ENCODE measurements at regions not wholly inside any gene's neighbourhood (a gene's known extent, or its start where the extent isn't known, plus 50 kb on each side); places are given as distances from the start of the nearest gene placed in this dataset.

DNA sequence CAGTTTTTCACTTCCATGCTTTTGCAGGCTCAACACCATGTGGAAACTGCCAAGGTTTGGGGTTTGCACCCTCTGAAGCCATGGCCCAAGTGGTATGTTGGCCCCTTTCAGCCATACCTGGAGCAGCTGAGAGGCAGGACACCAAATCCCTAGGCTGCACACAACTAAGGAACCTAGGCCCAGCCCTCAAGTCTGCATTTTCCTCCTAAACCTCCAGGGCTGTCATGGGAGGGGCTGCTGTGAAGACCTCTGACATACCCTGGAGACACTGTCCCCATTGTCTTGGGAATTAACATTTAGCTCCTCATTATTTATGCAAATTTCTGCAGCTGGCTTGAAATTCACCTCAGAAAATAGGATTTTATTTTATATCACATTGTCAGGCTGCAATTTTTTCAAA is 856.1 kb downstream of the TECRL start:
- Histone ChIP-seq H3K36me3 (replicated peaks in 1 of 2; ENCODE audit: control insufficient read depth in 1 of 2, insufficient read depth in 2 of 2, low read length in 2 of 2) (no peaks in the 10 kb centered on the region), H3K27me3 (ENCODE audit: control insufficient read depth in 1 of 2, insufficient read depth in 2 of 2, low read length in 2 of 2) (no peaks in the 10 kb centered on the region), H2AFZ (ENCODE audit: low read length) (no peak overlapping the region), H4K20me1 (ENCODE audit: insufficient read depth, low read length) (no peaks in the 10 kb centered on the region), H3K4me3 (replicated peaks in 1 of 3; ENCODE audit: insufficient read depth in 1 of 3, low read depth in 2 of 3, low read length in 3 of 3) (no peak overlapping the region), H3K4me2 (ENCODE audit: low read depth, low read length) (no peak overlapping the region), H3K27ac (ENCODE audit: extremely low read length, insufficient read depth, low read length) (no peak overlapping the region), H3K79me2 (ENCODE audit: insufficient read depth, low read length) (no peaks in the 10 kb centered on the region), H3K9ac (ENCODE audit: insufficient read depth, low read depth, low read length) (no peak overlapping the region), H3K4me1 (ENCODE audit: insufficient read depth, low read length) (no peaks in the 10 kb centered on the region), H3K9me3 (ENCODE audit: low read length) (no peaks in the 10 kb centered on the region)
- ChIA-PET POLR2A (no interaction called here), CTCF (ENCODE audit: low intra/inter-chr PET ratio, low total read pairs) (no interaction called here)
- in situ Hi-C loops (cut with HindIII; ENCODE audit: extremely low pct_ligation_motif_present, low pct_unique_long_range_greater_than_20kb) = no loop called here
- intact Hi-C loops (cut with micrococcal nuclease; ENCODE audit: unreplicated experiment) = no loop called here
- no TSS peak for BruUV-seq (replicated peaks)
- TF ChIP-seq ZNF263 (CRISPR knock-in tag; IDR thresholded peaks at IDR 0.05) = no peak
- no peak for TF ChIP-seq MEF2D (CRISPR knock-in tag; IDR thresholded peaks at IDR 0.05)
- TF ChIP-seq, protein P1, sequence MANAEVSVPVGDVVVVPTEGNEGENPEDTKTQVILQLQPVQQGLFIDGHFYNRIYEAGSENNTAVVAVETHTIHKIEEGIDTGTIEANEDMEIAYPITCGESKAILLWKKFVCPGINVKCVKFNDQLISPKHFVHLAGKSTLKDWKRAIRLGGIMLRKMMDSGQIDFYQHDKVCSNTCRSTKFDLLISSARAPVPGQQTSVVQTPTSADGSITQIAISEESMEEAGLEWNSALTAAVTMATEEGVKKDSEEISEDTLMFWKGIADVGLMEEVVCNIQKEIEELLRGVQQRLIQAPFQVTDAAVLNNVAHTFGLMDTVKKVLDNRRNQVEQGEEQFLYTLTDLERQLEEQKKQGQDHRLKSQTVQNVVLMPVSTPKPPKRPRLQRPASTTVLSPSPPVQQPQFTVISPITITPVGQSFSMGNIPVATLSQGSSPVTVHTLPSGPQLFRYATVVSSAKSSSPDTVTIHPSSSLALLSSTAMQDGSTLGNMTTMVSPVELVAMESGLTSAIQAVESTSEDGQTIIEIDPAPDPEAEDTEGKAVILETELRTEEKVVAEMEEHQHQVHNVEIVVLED (CRISPR knock-in tag; IDR thresholded peaks at IDR 0.05; ENCODE audit: borderline replicate concordance) = no peak
- no peak for TF ChIP-seq TGIF2 (CRISPR knock-in tag; IDR thresholded peaks at IDR 0.05)
- no peak for TF ChIP-seq RORA (CRISPR knock-in tag; IDR thresholded peaks at IDR 0.05)
- TF ChIP-seq ZBTB20 (CRISPR knock-in tag; IDR thresholded peaks at IDR 0.05; ENCODE audit: borderline replicate concordance, low read depth) = no peak
- TF ChIP-seq MAFK (conservative IDR thresholded peaks at IDR 0.05 in 1 of 2, IDR thresholded peaks at IDR 0.05 in 1 of 2; ENCODE audit: low read length in 2 of 2) = no peak
- TF ChIP-seq CBFB (CRISPR knock-in tag; IDR thresholded peaks at IDR 0.05) = no peak
- TF ChIP-seq FOXA1 (IDR thresholded peaks at IDR 0.05) = no peak
- TF ChIP-seq FOXA1 (CRISPR knock-in tag; IDR thresholded peaks at IDR 0.05) = no peak
- no peak for TF ChIP-seq FIP1L1 (IDR thresholded peaks at IDR 0.05; ENCODE audit: borderline replicate concordance, insufficient read depth, low read depth, low read length)
- no peak for TF ChIP-seq E2F2 (CRISPR knock-in tag; IDR thresholded peaks at IDR 0.05; ENCODE audit: borderline replicate concordance)
- no peak for TF ChIP-seq ZBTB3 (CRISPR knock-in tag; IDR thresholded peaks at IDR 0.05; ENCODE audit: borderline replicate concordance, low read depth)
- no peak for TF ChIP-seq JUND (CRISPR knock-in tag; IDR thresholded peaks at IDR 0.05)
- no peak for TF ChIP-seq WIZ (CRISPR knock-in tag; IDR thresholded peaks at IDR 0.05)
- TF ChIP-seq ZNF331 (CRISPR knock-in tag; IDR thresholded peaks at IDR 0.05) = no peak
- no peak for TF ChIP-seq BCL6 (CRISPR knock-in tag; IDR thresholded peaks at IDR 0.05)
- ATAC-seq = no peak
- no peak for DNase-seq (ENCODE audit: low spot score)
- no peak for FAIRE-seq

Data from HepG2 (cell line).